PC-3 (cell line): ENCODE measurements at regions not wholly inside any gene's neighbourhood (a gene's known extent, or its start where the extent isn't known, plus 50 kb on each side); places are given as distances from the start of the nearest gene placed in this dataset.

ENCODE experiments used
- ATAC-seq: fragments of 200-7000 bp; cut with Tn5 transposase; 2 replicates; pipeline ENCODE4 v1.9.1; 2020; ENCODE audit warnings: mild to moderate bottlenecking, moderate library complexity
- BruUV-seq: library from RNA; stranded (reverse); fragments of 400-500 nt; replicated peaks from 2 replicates; lab custom pipeline; 2021; lab: Mats Ljungman, UMichigan
- CTCF ChIA-PET: fragments of 300-600 bp; sonication (Branson Sonifier 250); formaldehyde crosslinking; loops from one replicate; lab custom pipeline; 2022; ENCODE audit warnings: antibody characterized with exemption; lab: Charles Lee
- POLR2A ChIA-PET: fragments of 300-600 bp; sonication (Branson Sonifier 250); formaldehyde crosslinking; loops from one replicate; lab custom pipeline; 2022; ENCODE audit warnings: antibody characterized with exemption; ENCODE audit not compliant: unreplicated experiment; lab: Charles Lee
- DNase-seq: peaks from one replicate; pipeline ENCODE4 v3.0.0-alpha.2; 2015
- H2AFZ ChIP-seq: fragments of 300-600 bp; sonication (generic); 2 replicates; pipeline ENCODE4 v1.6.0; 2016; ENCODE audit warnings: antibody characterized with exemption, low read length
- H3F3A ChIP-seq: fragments of 300-600 bp; sonication (generic); one replicate; pipeline ENCODE4 v1.6.0; 2017; ENCODE audit warnings: antibody characterized with exemption, low read length, control low read depth, mild to moderate bottlenecking; ENCODE audit not compliant: unreplicated experiment
- H3K27ac ChIP-seq: fragments of 300-600 bp; sonication (generic); 2 replicates; pipeline ENCODE4 v1.5.1; 2016; ENCODE audit warnings: mild to moderate bottlenecking, low read length
- H3K27me3 ChIP-seq: fragments of 300-600 bp; sonication (generic); 2 replicates; pipeline ENCODE4 v1.6.1; 2016; ENCODE audit warnings: low read length, mixed read lengths
- H3K36me3 ChIP-seq: fragments of 300-600 bp; sonication (generic); 2 replicates; pipeline ENCODE4 v1.6.1; 2016; ENCODE audit warnings: low read depth, mixed run types, low read length, mixed read lengths
- H3K4me1 ChIP-seq: fragments of 300-600 bp; sonication (generic); 2 replicates; pipeline ENCODE4 v1.5.1; 2016; ENCODE audit warnings: low read length; ENCODE audit not compliant: insufficient read depth
- H3K4me2 ChIP-seq: fragments of 300-600 bp; sonication (generic); 2 replicates; pipeline ENCODE4 v1.6.0; 2016; ENCODE audit warnings: low read length
- H3K4me3 ChIP-seq: fragments of 300-600 bp; sonication (generic); 2 replicates; pipeline ENCODE4 v1.5.1; 2016; ENCODE audit warnings: mild to moderate bottlenecking, low read length, mixed read lengths
- H3K79me2 ChIP-seq: fragments of 300-600 bp; sonication (generic); 2 replicates; pipeline ENCODE4 v1.6.1; 2017; ENCODE audit warnings: low read length, mixed read lengths
- H3K9ac ChIP-seq: fragments of 300-600 bp; sonication (generic); 2 replicates; pipeline ENCODE4 v1.6.0; 2016; ENCODE audit warnings: mild to moderate bottlenecking, low read length
- H3K9me2 ChIP-seq: fragments of 300-600 bp; sonication (generic); replicated peaks from 2 replicates; pipeline ENCODE4 v1.6.1; 2016; ENCODE audit warnings: mixed run types, low read length, mixed read lengths
- H3K9me3 ChIP-seq: fragments of 300-600 bp; sonication (generic); 2 replicates; pipeline ENCODE4 v1.6.1; 2016; ENCODE audit warnings: low read length, mixed read lengths
- H4K20me1 ChIP-seq: fragments of 300-600 bp; sonication (generic); 2 replicates; pipeline ENCODE4 v1.6.1; 2016; ENCODE audit warnings: low read length, mixed read lengths
- EZH2 ChIP-seq: fragments of 300-600 bp; sonication (generic); IDR thresholded peaks from one replicate; pipeline ENCODE4 v1.6.1; 2017; ENCODE audit warnings: antibody characterized with exemption, mild to moderate bottlenecking, low read length; ENCODE audit not compliant: unreplicated experiment
- EZH2phosphoT487 ChIP-seq: fragments of 300-600 bp; sonication (generic); IDR thresholded peaks from 2 replicates; pipeline ENCODE4 v1.6.1; 2018; ENCODE audit warnings: mild to moderate bottlenecking, antibody characterized with exemption, low read length, borderline replicate concordance
- intact Hi-C: fragments of 100-400 bp; cut with micrococcal nuclease; formaldehyde crosslinking; loops from 2 replicates; pipeline ENCODE4 v1.9.0; 2023
- TF ChIP-seq, protein P1 (sequence below): fragments of 300-600 bp; sonication (generic); conservative IDR thresholded peaks from 2 replicates; pipeline ENCODE4 v1.5.1; 2017; ENCODE audit warnings: antibody characterized with exemption, low read depth, mild to moderate bottlenecking, low read length

- DNase-seq, result no peak
- no peaks in the 10 kb centered on the region for H3K9me3 ChIP-seq
- H3F3A ChIP-seq, result no peaks in the 10 kb centered on the region
- H3K27me3 ChIP-seq, result no peaks in the 10 kb centered on the region
- no peaks in the 10 kb centered on the region for H3K36me3 ChIP-seq
- H2AFZ ChIP-seq, result no peak overlapping the region
- no TSS peak for BruUV-seq
- no peaks in the 10 kb centered on the region for H3K79me2 ChIP-seq
- H3K27ac ChIP-seq, result no peak overlapping the region
- ChIA-PET CTCF (no interaction called here), POLR2A (interaction anchor here (0.6 kb wide), 1 partner anchor 337 kb away, joined by 3 read pairs; no protein-coding TSS in a partner anchor)
- H4K20me1 ChIP-seq, result no peaks in the 10 kb centered on the region
- H3K9me2 ChIP-seq, result no peaks in the 10 kb centered on the region
- TF ChIP-seq, protein P1, sequence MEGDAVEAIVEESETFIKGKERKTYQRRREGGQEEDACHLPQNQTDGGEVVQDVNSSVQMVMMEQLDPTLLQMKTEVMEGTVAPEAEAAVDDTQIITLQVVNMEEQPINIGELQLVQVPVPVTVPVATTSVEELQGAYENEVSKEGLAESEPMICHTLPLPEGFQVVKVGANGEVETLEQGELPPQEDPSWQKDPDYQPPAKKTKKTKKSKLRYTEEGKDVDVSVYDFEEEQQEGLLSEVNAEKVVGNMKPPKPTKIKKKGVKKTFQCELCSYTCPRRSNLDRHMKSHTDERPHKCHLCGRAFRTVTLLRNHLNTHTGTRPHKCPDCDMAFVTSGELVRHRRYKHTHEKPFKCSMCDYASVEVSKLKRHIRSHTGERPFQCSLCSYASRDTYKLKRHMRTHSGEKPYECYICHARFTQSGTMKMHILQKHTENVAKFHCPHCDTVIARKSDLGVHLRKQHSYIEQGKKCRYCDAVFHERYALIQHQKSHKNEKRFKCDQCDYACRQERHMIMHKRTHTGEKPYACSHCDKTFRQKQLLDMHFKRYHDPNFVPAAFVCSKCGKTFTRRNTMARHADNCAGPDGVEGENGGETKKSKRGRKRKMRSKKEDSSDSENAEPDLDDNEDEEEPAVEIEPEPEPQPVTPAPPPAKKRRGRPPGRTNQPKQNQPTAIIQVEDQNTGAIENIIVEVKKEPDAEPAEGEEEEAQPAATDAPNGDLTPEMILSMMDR, result no peak
- TF ChIP-seq EZH2 (no peak), EZH2phosphoT487 (no peak)
- no peak overlapping the region for H3K4me2 ChIP-seq
- no peak overlapping the region for H3K4me3 ChIP-seq
- ATAC-seq, result no peak
- no peak overlapping the region for H3K9ac ChIP-seq
- intact Hi-C loops, result no loop called here
- peaks cover 3% of the 10 kb centered on the region; the same call in 1 of the 2 replicates for H3K4me1 ChIP-seq
These were observed 278.0 kb upstream of the NUDT12 start for GRCh38 chr5:103840600-103840999.

DNA sequence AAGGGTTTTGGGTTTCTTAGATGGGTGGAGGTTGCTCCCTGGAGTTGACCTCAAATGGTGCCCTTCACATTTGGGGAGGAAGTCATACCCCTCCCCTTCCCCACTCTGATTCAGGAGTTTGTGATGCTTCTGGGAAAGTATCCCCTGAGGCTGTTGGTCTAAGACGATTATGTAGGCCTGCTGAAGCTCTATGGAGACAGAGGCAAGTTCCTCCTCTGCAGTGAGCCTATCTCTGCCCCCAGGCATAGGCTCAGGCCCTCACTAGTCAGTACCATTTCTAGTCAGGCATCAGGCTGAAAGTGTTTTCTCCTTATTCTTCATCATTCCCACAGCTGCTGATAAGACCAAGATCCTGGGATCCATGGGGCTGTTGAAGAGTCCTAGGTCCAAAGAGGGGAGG lies 271.6 kb upstream of the NUDT12 start:
- TF ChIP-seq, protein P1, result no peak
- ATAC-seq, result no peak
- Histone ChIP-seq H3K27me3 (no peaks in the 10 kb centered on the region), H3K79me2 (no peaks in the 10 kb centered on the region), H3K36me3 (no peaks in the 10 kb centered on the region), H3K9me2 (no peaks in the 10 kb centered on the region), H3K9me3 (no peaks in the 10 kb centered on the region), H3K27ac (no peak overlapping the region), H3K4me1 (no peaks in the 10 kb centered on the region), H3K4me3 (no peak overlapping the region), H2AFZ (no peak overlapping the region), H3F3A (no peaks in the 10 kb centered on the region), H3K4me2 (no peak overlapping the region), H3K9ac (no peak overlapping the region), H4K20me1 (no peaks in the 10 kb centered on the region)
- BruUV-seq, result no TSS peak
- intact Hi-C loops, result no loop called here
- ChIA-PET CTCF (no interaction called here), POLR2A (interaction anchor here (0.6 kb wide), 1 partner anchor 1312 kb away, joined by 4 read pairs; no protein-coding TSS in a partner anchor)
- no peak for DNase-seq

GRCh38 chr5:103829585-103829984 lies 267.0 kb upstream of the NUDT12 start:
- POLR2A ChIA-PET, result no interaction called here
- Histone ChIP-seq H3K36me3 (no peaks in the 10 kb centered on the region), H3K4me1 (no peaks in the 10 kb centered on the region), H3K4me2 (no peak overlapping the region), H2AFZ (peak overlapping the region; percentile 19; the same call in 1 of the 2 replicates), H3K9me3 (no peaks in the 10 kb centered on the region), H4K20me1 (no peaks in the 10 kb centered on the region), H3K9ac (no peak overlapping the region), H3K27me3 (no peaks in the 10 kb centered on the region), H3K27ac (no peak overlapping the region), H3K79me2 (no peaks in the 10 kb centered on the region), H3K9me2 (no peaks in the 10 kb centered on the region), H3K4me3 (no peak overlapping the region), H3F3A (no peaks in the 10 kb centered on the region)
- CTCF ChIA-PET, result interaction anchor here (0.6 to 1.2 kb wide), 2 partner anchors 25 to 571 kb away, joined by 3 read pairs; partner anchors contain the start of gene MACIR
- TF ChIP-seq, protein P1, result peak; percentile 94
- no peak for TF ChIP-seq EZH2phosphoT487
- TF ChIP-seq EZH2, result no peak
- DNase-seq (peak; percentile 74), ATAC-seq (no peak)
- intact Hi-C loops, result no loop called here
- no TSS peak for BruUV-seq
